ENCODE measurements at regions not wholly inside any gene's neighbourhood (a gene's known extent, or its start where the extent isn't known, plus 50 kb on each side); places are given as distances from the start of the nearest gene placed in this dataset.

- Mint-ChIP-seq H3K4me3 (ENCODE audit: unreplicated experiment) (no peak overlapping the region), H3K9me3 (ENCODE audit: unreplicated experiment) (no peaks in the 10 kb centered on the region), H3K27ac (ENCODE audit: unreplicated experiment) (no peak overlapping the region), H3K4me1 (ENCODE audit: unreplicated experiment) (peaks cover 13% of the 10 kb centered on the region), H3K27me3 (ENCODE audit: unreplicated experiment) (peaks cover 3% of the 10 kb centered on the region), H3K36me3 (ENCODE audit: low read depth, unreplicated experiment) (no peaks in the 10 kb centered on the region)
- TF ChIP-seq CTCF (IDR thresholded peaks at IDR 0.05; ENCODE audit: unreplicated experiment) = no peak
- no peak for DNase-seq (ENCODE audit: low spot score)
These were observed 250.1 kb upstream of the RPL38 start for GRCh38 chr17:73953206-73954033.

- TF ChIP-seq CTCF (IDR thresholded peaks at IDR 0.05; ENCODE audit: unreplicated experiment) = no peak
- no peak overlapping the region for H3K27ac Mint-ChIP-seq (ENCODE audit: unreplicated experiment)
- H3K9me3 Mint-ChIP-seq (ENCODE audit: unreplicated experiment) = peaks cover 3% of the 10 kb centered on the region
- peaks cover 2% of the 10 kb centered on the region for H3K36me3 Mint-ChIP-seq (ENCODE audit: low read depth, unreplicated experiment)
- no peak for DNase-seq (ENCODE audit: low spot score)
- peaks cover 3% of the 10 kb centered on the region for H3K27me3 Mint-ChIP-seq (ENCODE audit: unreplicated experiment)
- H3K4me1 Mint-ChIP-seq (ENCODE audit: unreplicated experiment) = peaks cover 13% of the 10 kb centered on the region
- no peak overlapping the region for H3K4me3 Mint-ChIP-seq (ENCODE audit: unreplicated experiment)
These were observed 248.5 kb upstream of the RPL38 start for GRCh38 chr17:73954951-73955350.

- no peak for DNase-seq (ENCODE audit: low spot score)
- Mint-ChIP-seq H3K9me3 (ENCODE audit: unreplicated experiment) (peaks cover 7% of the 10 kb centered on the region), H3K36me3 (ENCODE audit: low read depth, unreplicated experiment) (peaks cover 6% of the 10 kb centered on the region), H3K4me1 (ENCODE audit: unreplicated experiment) (peaks cover 13% of the 10 kb centered on the region), H3K4me3 (ENCODE audit: unreplicated experiment) (no peak overlapping the region), H3K27me3 (ENCODE audit: unreplicated experiment) (peaks cover 3% of the 10 kb centered on the region), H3K27ac (ENCODE audit: unreplicated experiment) (no peak overlapping the region)
- no peak for TF ChIP-seq CTCF (IDR thresholded peaks at IDR 0.05; ENCODE audit: unreplicated experiment)
These were observed 247.9 kb upstream of the RPL38 start for GRCh38 chr17:73955616-73956015.

- Mint-ChIP-seq H3K9me3 (ENCODE audit: unreplicated experiment) (peaks cover 7% of the 10 kb centered on the region), H3K4me1 (ENCODE audit: unreplicated experiment) (peaks cover 9% of the 10 kb centered on the region), H3K4me3 (ENCODE audit: unreplicated experiment) (no peak overlapping the region), H3K27ac (ENCODE audit: unreplicated experiment) (no peak overlapping the region), H3K36me3 (ENCODE audit: low read depth, unreplicated experiment) (peaks cover 6% of the 10 kb centered on the region), H3K27me3 (ENCODE audit: unreplicated experiment) (peaks cover 3% of the 10 kb centered on the region)
- no peak for DNase-seq (ENCODE audit: low spot score)
- no peak for TF ChIP-seq CTCF (IDR thresholded peaks at IDR 0.05; ENCODE audit: unreplicated experiment)
These were observed 247.3 kb upstream of the RPL38 start for GRCh38 chr17:73956169-73956568.

Measured in endothelial cell (in vitro differentiated cells).